K562 (cell line): ENCODE measurements at regions not wholly inside any gene's neighbourhood (a gene's known extent, or its start where the extent isn't known, plus 50 kb on each side); places are given as distances from the start of the nearest gene placed in this dataset.

ENCODE experiments used
- CHD2 ChIP-seq: IDR thresholded peaks from 2 replicates; pipeline ENCODE4 v1.6.1; 2011; ENCODE audit warnings: low read depth, low read length
- DEAF1 ChIP-seq: fragments of 450-650 bp; formaldehyde crosslinking; IDR thresholded peaks from 2 replicates; pipeline ENCODE4 v1.4.0; 2020; ENCODE audit warnings: mild to moderate bottlenecking, moderate library complexity
- ELF1 ChIP-seq: fragments of 200-800 bp; sonication (Bioruptor generic); IDR thresholded peaks from 2 replicates; pipeline ENCODE4 v1.6.1; 2016; ENCODE audit warnings: missing genetic modification characterization, missing compliant biosample characterization
- GABPA ChIP-seq: fragments of 200-800 bp; sonication (Bioruptor generic); conservative IDR thresholded peaks from 2 replicates; pipeline ENCODE4 v1.6.1; 2016; ENCODE audit warnings: low read depth, missing genetic modification characterization, missing compliant biosample characterization
- HMBOX1 ChIP-seq: sonication (generic); IDR thresholded peaks from 2 replicates; pipeline ENCODE4 v1.6.1; 2016
- KDM1A ChIP-seq, 2 experiments: fragments of 450-650 bp; IDR thresholded peaks; 2 replicates each; pipeline ENCODE4 v1.6.1; 2016; ENCODE audit warnings: mild to moderate bottlenecking in 2 of 2
- NELFE ChIP-seq: IDR thresholded peaks from 2 replicates; pipeline ENCODE4 v1.6.1; 2011; ENCODE audit warnings: mild to moderate bottlenecking; ENCODE audit not compliant: insufficient read depth, insufficient read length
- NR4A1 ChIP-seq, 2 experiments: fragments of 250-450 bp in 1 of 2; fragments of 450-650 bp in 1 of 2; sonication (Bioruptor Pico) in 1 of 2; IDR thresholded peaks; 2 replicates each; pipeline versions ENCODE4 v1.4.0 to v1.6.1; 2016 to 2020; ENCODE audit warnings: mild to moderate bottlenecking in 2 of 2, missing compliant biosample characterization in 1 of 2, missing genetic modification characterization in 1 of 2, moderate library complexity in 1 of 2
- PKNOX1 ChIP-seq: fragments of 450-650 bp; IDR thresholded peaks from 2 replicates; pipeline ENCODE4 v1.6.1; 2016
- SIX5 ChIP-seq, 2 experiments: IDR thresholded peaks; 2 replicates each; pipeline ENCODE4 v1.6.1; 2011; ENCODE audit warnings: low read length in 2 of 2, borderline replicate concordance in 1 of 2, low read depth in 1 of 2, mild to moderate bottlenecking in 1 of 2, moderate library complexity in 1 of 2; ENCODE audit not compliant: insufficient read depth in 1 of 2
- SNRNP70 ChIP-seq: fragments of 200-400 bp; formaldehyde crosslinking; optimal IDR thresholded peaks from 2 replicates; pipeline ENCODE3; 2017; ENCODE audit warnings: low read depth, low read length
- THAP12 ChIP-seq: fragments of 250-450 bp; sonication (Bioruptor Pico); IDR thresholded peaks from 2 replicates; pipeline ENCODE4 v1.9.0; 2021; ENCODE audit warnings: mild to moderate bottlenecking, inconsistent platforms
- ZBTB2 ChIP-seq: fragments of 450-650 bp; IDR thresholded peaks from 2 replicates; pipeline ENCODE4 v1.6.1; 2016; ENCODE audit warnings: antibody characterized with exemption
- ZKSCAN1 ChIP-seq: fragments of 150-350 bp; IDR thresholded peaks from 2 replicates; pipeline ENCODE4 v1.6.1; 2016; ENCODE audit warnings: low read depth, low read length
- ZNF592 ChIP-seq: fragments of 450-650 bp; IDR thresholded peaks from 2 replicates; pipeline ENCODE4 v1.6.1; 2017; ENCODE audit warnings: antibody characterized with exemption, mild to moderate bottlenecking

- no peak for TF ChIP-seq ZBTB2
- no peak for TF ChIP-seq PKNOX1
- peak; percentile 65; the same call in 1 of the 2 replicates for TF ChIP-seq CHD2
- no peak for TF ChIP-seq ELF1
- TF ChIP-seq HMBOX1 = no peak
- 0 out of 2 replicates have a peak, but pooled peaks have one; percentile 5 for TF ChIP-seq ZKSCAN1
- no peak for TF ChIP-seq GABPA (tag)
- TF ChIP-seq ZNF592 = no peak; the same call in 1 of the 2 replicates
- TF ChIP-seq SIX5 (IDR thresholded peaks at IDR 0.05; ENCODE audit: borderline replicate concordance in 1 of 2, insufficient read depth in 1 of 2, low read depth in 1 of 2, low read length in 2 of 2) = no peak
- no peak for TF ChIP-seq THAP12
- TF ChIP-seq DEAF1 (CRISPR knock-in tag) = peak; percentile 95
- TF ChIP-seq SNRNP70 = no peak
- TF ChIP-seq KDM1A (IDR thresholded peaks at IDR 0.05) = no peak
- TF ChIP-seq NELFE = no peak
- no peak for TF ChIP-seq NR4A1 (CRISPR knock-in tag; IDR thresholded peaks at IDR 0.05)
- no peak for TF ChIP-seq NR4A1 (tag; IDR thresholded peaks at IDR 0.05)
These were observed 58.5 kb upstream of the PRSS16 start (continued) for GRCh38 chr6:27188885-27189418.
